Thoracic aorta (tissue), 2 donors: ENCODE measurements at regions not wholly inside any gene's neighbourhood (a gene's known extent, or its start where the extent isn't known, plus 50 kb on each side); places are given as distances from the start of the nearest gene placed in this dataset.

ENCODE experiments used
- ATAC-seq: fragments of 150-250 bp; one replicate; pipeline ENCODE4 v1.8.0; 2017; ENCODE audit warnings: low read depth; ENCODE audit not compliant: insufficient number of reproducible peaks, low FRiP score
- DNase-seq: peaks from one replicate; pipeline ENCODE4 v3.0.0-alpha.2; 2020; ENCODE audit warnings: low spot score
- H3K27ac ChIP-seq, 2 donors: fragments of 200-600 bp; sonication (generic); 1 replicate in 1 of 2; 2 replicates in 1 of 2; pipeline ENCODE4 v1.5.1; 2016; ENCODE audit warnings: mild to moderate bottlenecking in 2 of 2, moderate library complexity in 2 of 2
- H3K27me3 ChIP-seq: fragments of 200-600 bp; sonication (generic); replicated peaks from 2 replicates; pipeline ENCODE4 v1.6.0; 2016; ENCODE audit warnings: mild to moderate bottlenecking; ENCODE audit not compliant: insufficient read depth
- H3K36me3 ChIP-seq: fragments of 200-600 bp; sonication (generic); one replicate; pipeline ENCODE4 v1.5.1; 2016
- H3K4me1 ChIP-seq, 2 donors: fragments of 200-600 bp; sonication (generic); 1 replicate in 1 of 2; 2 replicates in 1 of 2; pipeline versions ENCODE4 v1.5.1 to v1.6.0; 2016; ENCODE audit warnings: low read depth in 2 of 2, mild to moderate bottlenecking in 1 of 2; ENCODE audit not compliant: control insufficient read depth in 1 of 2
- H3K4me3 ChIP-seq: fragments of 200-600 bp; sonication (generic); 2 replicates; pipeline ENCODE4 v1.5.1; 2016; ENCODE audit warnings: mild to moderate bottlenecking
- H3K9me3 ChIP-seq: fragments of 200-600 bp; sonication (generic); 2 replicates; pipeline ENCODE4 v1.5.1; 2016
- CTCF ChIP-seq: fragments of 200-600 bp; sonication (generic); IDR thresholded peaks from one replicate; pipeline ENCODE4 v1.5.1; 2019; ENCODE audit warnings: antibody characterized with exemption

GRCh38 chr1:201612645-201613044, 73.7 kb downstream of the NAV1 start:
- H3K27ac ChIP-seq: no peak overlapping the region
- TF ChIP-seq CTCF: no peak
- no peaks in the 10 kb centered on the region for H3K36me3 ChIP-seq
- H3K4me1 ChIP-seq: peaks cover 11 to 28% of the 10 kb centered on the region in 2 donors
- no peaks in the 10 kb centered on the region for H3K27me3 ChIP-seq
- DNase-seq: no peak
- H3K4me3 ChIP-seq: no peak overlapping the region
- no peaks in the 10 kb centered on the region for H3K9me3 ChIP-seq
- no peak for ATAC-seq

- Histone ChIP-seq H3K4me3 (no peak overlapping the region), H3K4me1 (peaks cover 8 to 15% of the 10 kb centered on the region in 2 donors), H3K9me3 (no peaks in the 10 kb centered on the region), H3K27me3 (no peaks in the 10 kb centered on the region), H3K27ac (no peak overlapping the region), H3K36me3 (no peaks in the 10 kb centered on the region)
- no peak for DNase-seq
- no peak for ATAC-seq
- TF ChIP-seq CTCF: no peak
Measured at GRCh38 chr1:201614262-201615015, 75.5 kb downstream of the NAV1 start.

GRCh38 chr1:201617157-201617556, 78.2 kb downstream of the NAV1 start:
- H3K9me3 ChIP-seq: no peaks in the 10 kb centered on the region
- no peak overlapping the region for H3K4me3 ChIP-seq
- no peaks in the 10 kb centered on the region for H3K27me3 ChIP-seq
- peaks cover 0 to 10% of the 10 kb centered on the region in 2 donors for H3K4me1 ChIP-seq
- H3K36me3 ChIP-seq: no peaks in the 10 kb centered on the region
- no peak for TF ChIP-seq CTCF
- no peak overlapping the region for H3K27ac ChIP-seq
- no peak for ATAC-seq
- DNase-seq: no peak

GRCh38 chr1:201618389-201618788, 79.5 kb downstream of the NAV1 start:
- DNase-seq (no peak), ATAC-seq (no peak)
- Histone ChIP-seq H3K36me3 (peaks cover 6% of the 10 kb centered on the region), H3K4me1 (peaks cover 0 to 10% of the 10 kb centered on the region in 2 donors), H3K27ac (no peak overlapping the region), H3K27me3 (no peaks in the 10 kb centered on the region), H3K4me3 (no peak overlapping the region), H3K9me3 (no peaks in the 10 kb centered on the region)
- TF ChIP-seq CTCF: no peak

- H3K36me3 ChIP-seq: peaks cover 8% of the 10 kb centered on the region
- ATAC-seq: no peak
- no peak for DNase-seq
- no peaks in the 10 kb centered on the region for H3K9me3 ChIP-seq
- TF ChIP-seq CTCF: no peak
- H3K4me1 ChIP-seq: peaks cover 0 to 6% of the 10 kb centered on the region in 2 donors
- no peak overlapping the region for H3K27ac ChIP-seq
- no peaks in the 10 kb centered on the region for H3K27me3 ChIP-seq
- H3K4me3 ChIP-seq: no peak overlapping the region
Measured at GRCh38 chr1:201618905-201619304, 80.0 kb downstream of the NAV1 start.
